KBM-7 (cell line): ENCODE measurements at regions not wholly inside any gene's neighbourhood (a gene's known extent, or its start where the extent isn't known, plus 50 kb on each side); places are given as distances from the start of the nearest gene placed in this dataset.
A peak's percentile ranks its signal among the peaks of the same experiment; 100 is the strongest.

Experiments
- DNase-seq: peaks from one replicate; pipeline ENCODE4 v3.0.0-alpha.2; 2015
- in situ Hi-C: fragments of 300-500 bp; cut with MboI; formaldehyde crosslinking; loops from 2 replicates; pipeline ENCODE4 v1.14.3; 2020; ENCODE audit warnings: low sequenced_read_pairs, low pct_unique_long_range_greater_than_20kb, mixed read lengths

DNA sequence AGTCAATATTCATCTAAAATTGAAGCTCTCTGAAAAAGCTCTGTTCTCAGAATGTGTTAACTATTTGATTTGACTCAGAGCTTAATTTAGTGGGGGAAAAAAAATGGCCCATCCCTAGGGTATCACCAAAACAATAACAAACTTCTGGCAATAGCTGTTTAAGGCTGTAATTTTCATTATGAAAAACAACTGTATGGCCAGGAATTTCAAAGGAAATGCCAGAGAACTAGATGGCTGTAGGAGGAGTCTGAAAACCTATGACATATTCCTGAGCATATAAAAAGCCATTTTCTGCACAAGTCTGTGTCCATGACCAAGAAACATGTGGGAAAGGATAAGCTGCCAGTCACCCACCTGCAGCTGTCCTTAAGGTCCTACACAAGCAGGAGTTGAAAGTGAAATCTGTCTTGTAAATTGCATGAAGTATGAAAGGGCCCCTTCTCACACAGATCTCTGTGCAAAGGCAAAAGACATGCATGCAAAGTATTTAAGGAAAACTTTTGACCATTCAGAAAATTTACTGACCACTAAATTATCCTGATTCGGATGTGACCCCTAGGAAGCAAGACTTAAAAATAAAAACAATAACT, 299.1 kb downstream of the BTG1 start:
- in situ Hi-C loops, result no loop called here
- no peak for DNase-seq

DNA sequence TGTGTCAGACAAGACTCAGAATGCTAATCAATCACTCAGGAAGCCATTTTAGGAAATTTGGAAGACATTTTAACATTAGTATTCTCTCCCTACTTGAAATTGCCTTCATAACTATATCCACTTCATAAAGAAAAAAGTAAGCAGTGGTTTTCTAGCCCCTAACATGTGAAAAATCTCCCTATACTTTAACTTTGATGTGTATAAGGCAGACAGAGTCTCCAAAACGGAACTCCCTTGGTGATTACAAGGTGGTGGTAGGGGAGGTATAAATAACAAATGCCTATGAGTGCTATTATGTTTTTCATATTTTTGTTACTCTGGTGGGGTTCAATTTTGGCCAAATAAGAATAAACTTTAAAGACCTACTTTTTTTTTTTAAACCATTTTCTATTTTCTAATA, 300.3 kb downstream of the BTG1 start:
- no peak for DNase-seq
- in situ Hi-C loops, result no loop called here

DNA sequence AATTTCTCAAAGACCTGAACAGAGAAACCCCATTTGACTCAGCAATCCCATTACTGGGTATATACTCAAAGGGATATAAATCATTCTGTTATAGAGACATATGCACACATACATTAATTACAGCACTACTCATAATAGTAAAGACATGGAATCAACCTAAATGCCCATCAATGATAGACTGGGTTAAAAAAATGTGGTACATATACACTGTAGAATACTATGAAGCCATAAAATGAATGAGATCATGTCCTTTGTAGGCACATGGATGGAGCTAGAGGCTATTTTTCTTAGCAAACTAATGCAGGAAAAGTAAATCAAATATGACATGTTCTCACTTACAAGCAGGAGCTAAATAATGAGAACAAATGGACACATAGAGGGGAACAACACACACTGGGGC, 303.8 kb downstream of the BTG1 start:
- no peak for DNase-seq
- in situ Hi-C loops, result no loop called here

DNA sequence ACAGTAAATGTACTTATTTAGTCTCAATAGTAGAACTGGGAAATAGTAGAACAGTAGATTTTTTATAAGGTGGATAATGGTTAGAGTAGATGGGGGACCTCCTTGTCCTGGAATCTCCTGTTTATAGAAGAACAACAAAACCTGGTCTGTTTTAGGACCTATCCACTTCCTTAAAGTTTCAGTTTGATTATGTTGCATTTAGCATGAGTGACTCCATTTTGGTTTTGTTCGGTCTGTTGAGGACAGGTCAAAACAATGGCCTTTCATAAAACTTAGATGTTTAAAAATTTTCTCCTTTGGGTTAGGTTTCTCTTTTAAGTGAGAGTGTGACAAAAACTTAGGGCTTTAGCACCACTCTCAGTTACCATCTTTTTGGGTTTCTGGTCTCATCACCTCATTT, 308.9 kb downstream of the BTG1 start:
- in situ Hi-C loops, result no loop called here
- no peak for DNase-seq

DNA sequence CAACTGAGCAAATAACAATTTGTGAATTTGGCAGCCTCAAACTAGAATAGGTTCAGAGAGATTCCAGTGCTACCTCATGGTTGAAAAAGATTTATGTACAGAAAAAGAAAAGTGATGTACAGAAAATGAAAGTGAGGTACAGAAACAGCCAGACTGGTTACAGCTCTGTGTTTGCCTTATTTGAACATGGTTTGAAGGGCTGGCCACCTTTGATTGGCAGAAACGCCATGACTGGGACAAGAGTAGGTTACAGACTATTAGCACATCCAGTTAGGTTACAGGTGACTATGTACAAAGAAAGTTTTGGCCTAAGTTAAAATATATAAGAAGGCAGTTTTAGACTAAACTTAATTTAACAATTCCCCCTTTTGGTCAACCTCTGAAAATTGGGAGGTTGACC, 309.4 kb downstream of the BTG1 start:
- in situ Hi-C loops, result no loop called here
- no peak for DNase-seq

DNA sequence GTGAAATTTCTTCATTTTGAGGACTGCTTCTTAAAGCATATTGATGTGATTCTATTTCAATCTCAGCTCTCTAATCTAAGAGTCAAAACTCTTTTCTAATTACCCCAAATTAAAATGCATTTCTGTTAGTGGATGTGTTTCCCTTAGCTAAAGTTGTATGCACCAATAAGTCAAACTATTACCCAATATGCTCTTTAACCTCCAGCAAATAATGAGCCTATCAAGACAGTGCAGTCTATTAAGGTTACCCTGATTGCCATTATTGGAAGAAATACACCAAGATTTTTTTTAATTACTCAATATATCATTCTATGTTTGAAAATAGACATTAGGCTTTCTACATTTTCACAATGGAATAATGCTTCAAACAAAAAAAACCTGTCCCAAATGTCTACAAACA, 310.0 kb downstream of the BTG1 start:
- in situ Hi-C loops, result no loop called here

DNA sequence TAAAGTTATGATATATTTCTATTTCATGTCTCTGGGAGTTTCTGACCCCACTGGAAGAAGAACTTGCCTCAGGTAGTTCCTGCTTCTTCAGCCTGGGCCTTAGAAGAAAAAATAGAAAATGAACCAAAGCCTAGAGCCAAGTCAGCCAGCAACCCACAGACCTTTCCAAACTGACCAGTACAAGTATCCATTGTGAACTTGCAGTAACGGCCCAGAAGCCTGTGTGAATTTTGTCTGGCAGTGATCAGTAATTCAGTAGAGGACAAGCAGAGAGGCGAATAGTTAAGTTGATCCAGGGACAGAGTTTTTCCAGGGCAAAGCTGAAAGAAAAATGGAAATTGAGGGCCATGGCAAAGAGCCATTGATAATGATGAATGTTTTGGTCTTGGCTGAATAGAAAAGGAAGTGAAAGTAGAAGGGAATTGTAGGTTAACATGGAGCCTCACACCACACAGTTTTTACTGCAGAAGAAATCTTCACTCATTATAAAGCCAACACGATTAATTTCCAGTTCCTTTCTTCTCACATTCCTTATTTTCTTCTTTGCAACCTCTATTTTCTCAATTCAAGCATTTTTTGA, 311.8 kb downstream of the BTG1 start:
- in situ Hi-C loops, result no loop called here
- DNase-seq, result no peak

More for the DNA sequence above, 310.0 kb downstream of the BTG1 start:
- no peak for DNase-seq

DNA sequence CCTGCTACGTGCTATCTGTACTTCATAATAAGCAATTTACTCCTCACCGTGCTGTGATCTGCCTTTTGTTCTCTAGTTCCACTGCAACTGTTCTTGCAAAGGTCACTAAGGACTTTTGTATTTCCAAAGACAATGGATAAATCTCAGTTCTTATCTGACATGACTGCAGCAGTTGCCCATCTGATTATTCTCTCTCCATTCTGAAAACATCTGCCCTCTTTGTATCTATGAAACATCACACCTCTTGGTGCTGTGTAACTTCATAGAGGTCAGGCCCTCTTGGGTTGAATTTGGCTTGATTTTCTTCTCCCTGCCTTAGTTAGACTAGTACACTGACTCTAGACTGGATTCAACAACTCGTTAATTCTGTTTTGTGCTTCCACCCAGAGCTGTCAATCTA, 319.6 kb downstream of the BTG1 start:
- in situ Hi-C loops, result no loop called here
- no peak for DNase-seq

DNA sequence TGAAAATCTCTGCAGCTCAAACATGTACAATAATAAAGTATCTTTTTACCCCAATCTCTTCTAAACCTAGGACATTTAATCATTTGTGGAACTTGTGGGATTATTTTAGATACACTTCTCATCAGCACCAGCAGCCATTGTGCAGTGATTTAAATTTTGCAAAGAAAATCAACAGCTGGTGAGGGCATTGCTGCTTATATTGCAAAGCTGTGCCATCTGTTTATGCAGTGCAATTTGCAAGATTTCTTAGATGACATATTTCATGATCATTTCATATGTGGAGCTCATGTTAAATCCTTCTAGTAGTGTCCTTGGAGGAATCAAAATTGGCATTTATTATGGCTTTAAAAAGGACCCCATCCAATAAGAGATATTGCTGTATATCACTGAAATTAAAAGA, 320.7 kb downstream of the BTG1 start:
- DNase-seq, result no peak
- in situ Hi-C loops, result loop anchor here (25.0 kb wide), 1 partner anchor 737 kb away; no protein-coding TSS in a partner anchor

DNA sequence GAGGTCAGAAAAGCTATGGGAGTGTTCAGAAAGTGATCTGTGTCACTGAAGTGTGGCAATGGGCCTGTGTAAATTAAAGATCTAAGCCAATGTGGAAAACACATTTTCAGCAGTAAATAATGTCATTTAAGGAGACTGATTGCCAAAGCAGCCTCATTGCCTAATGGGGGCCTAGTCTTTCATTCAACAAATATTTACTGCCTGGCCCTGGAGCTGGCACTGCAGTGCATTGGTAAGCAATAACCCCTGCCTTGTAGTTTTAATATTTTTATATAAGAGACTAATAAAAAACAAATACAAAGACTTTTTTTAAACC, 326.6 kb downstream of the BTG1 start:
- in situ Hi-C loops, result loop anchor here (25.0 kb wide), 1 partner anchor 743 kb away; no protein-coding TSS in a partner anchor
- no peak for DNase-seq

DNA sequence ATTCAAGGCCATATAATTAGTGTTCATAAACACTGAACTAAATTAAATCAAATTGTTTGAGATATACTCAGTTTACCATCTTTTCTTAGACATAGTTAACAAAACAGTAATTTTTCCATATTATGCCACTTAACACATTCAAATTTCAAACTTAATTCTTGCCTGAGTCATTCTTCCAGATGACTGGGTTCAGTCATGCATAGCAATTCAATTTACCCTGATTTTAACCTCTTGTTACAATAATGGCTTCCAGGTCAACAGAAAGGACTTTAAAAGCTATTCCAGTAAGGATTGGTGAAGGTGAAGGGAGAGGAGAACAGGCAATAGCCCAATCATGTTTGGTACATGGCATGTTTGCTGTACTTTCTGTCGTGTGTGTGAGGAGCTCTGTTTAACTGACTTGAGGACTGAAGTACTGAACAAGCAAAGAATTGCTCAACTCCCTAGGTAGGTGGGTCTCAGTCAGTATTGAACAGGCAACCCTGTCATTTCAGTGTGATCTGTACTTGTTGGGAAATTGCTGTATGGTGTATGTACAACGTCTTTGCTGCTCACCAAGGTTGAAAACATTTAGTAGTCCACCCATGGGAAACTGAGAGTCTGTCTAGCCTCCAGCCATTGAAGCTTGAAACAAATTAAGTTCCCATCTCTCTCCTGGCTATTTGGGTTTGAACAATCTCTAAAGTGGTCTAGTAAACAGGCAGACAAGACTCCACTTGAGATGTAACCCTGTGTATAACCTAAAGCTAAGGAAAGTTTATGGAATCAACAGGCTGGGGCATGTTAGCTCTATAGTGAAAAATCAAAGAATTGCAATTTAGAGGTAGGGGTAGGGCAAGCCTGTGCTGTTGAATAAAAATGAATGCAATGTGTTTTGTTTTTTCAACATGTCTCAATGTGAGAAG, 327.2 kb downstream of the BTG1 start:
- in situ Hi-C loops, result loop anchor here (25.0 kb wide), 1 partner anchor 744 kb away; no protein-coding TSS in a partner anchor
- DNase-seq, result no peak

DNA sequence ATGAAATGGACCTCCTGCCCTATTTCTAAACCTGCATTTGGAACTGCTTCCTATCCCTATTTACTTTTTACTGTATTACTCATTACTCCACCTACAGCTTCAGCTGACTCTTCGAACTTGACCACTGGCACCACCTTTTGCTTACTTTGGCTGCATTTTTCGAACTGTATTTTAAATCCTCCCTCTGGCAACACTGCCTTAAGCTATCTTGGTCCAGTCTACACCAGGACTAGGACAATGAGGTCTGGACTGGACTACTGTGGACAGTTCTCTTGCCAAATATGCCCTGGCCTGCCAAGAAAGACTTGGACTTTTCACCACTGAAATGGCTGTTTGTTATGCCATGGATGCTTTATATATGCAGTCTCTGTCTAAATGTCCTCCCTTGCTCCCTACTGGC, 328.1 kb downstream of the BTG1 start:
- DNase-seq, result no peak
- in situ Hi-C loops, result loop anchor here (25.0 kb wide), 1 partner anchor 745 kb away; no protein-coding TSS in a partner anchor

DNA sequence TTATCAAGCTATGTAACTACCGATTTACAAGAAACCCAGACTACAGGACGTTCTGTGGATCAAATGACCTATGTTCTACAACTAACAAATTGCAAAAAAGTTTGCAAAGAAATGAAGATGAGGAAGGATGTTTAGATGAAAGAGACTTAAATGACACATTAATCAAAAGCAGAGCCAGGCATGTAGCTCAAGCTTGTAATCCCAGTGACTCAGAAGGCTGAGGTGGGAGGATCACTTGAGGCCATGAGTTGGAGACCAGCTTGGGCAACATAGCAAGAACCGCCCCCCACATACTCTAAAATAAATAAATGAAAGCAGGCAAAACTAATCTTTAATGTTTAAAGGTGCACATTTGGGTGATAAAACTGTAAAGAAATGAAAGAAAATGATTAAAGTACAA, 331.9 kb downstream of the BTG1 start:
- DNase-seq, result no peak
- in situ Hi-C loops, result loop anchor here (25.0 kb wide), 1 partner anchor 749 kb away; no protein-coding TSS in a partner anchor

DNA sequence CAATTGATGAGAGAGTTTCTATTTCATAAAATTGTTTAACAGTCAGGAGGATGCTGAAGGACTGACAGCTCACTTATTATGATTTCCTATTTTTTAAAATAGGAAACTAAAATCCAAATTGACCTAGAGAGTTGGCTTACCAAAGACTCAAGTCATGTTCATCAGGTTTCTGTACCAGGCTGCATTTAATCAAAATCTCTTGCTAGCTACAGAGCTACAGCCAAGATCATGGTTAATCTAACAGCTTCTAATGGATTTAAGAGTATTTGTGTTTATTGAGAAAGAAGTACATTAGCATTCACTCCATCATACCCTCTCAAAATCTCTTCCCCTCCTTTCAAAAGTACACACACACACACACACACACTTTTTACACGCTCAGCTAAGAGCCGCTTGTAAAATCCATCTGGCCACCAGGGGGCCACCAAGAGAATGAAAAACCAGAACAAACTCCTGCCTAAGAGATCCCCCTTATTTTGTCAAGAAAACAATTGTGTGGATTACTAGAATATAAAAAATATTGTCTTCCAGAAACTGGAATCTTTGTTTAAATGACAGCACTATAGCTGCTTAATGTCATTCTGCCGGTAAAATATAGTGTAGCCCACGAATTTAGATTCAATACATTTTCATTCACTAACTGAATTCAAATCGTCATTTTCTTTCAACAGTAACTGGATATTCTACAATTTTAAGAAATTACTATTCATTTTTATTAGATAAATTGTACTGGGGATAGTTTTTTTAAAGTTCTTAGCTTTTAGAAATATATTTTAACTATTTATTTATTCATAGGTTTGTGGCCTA, 334.0 kb downstream of the BTG1 start:
- peak; percentile 70 for DNase-seq
- in situ Hi-C loops, result loop anchor here (25.0 kb wide), 1 partner anchor 751 kb away; no protein-coding TSS in a partner anchor

DNA sequence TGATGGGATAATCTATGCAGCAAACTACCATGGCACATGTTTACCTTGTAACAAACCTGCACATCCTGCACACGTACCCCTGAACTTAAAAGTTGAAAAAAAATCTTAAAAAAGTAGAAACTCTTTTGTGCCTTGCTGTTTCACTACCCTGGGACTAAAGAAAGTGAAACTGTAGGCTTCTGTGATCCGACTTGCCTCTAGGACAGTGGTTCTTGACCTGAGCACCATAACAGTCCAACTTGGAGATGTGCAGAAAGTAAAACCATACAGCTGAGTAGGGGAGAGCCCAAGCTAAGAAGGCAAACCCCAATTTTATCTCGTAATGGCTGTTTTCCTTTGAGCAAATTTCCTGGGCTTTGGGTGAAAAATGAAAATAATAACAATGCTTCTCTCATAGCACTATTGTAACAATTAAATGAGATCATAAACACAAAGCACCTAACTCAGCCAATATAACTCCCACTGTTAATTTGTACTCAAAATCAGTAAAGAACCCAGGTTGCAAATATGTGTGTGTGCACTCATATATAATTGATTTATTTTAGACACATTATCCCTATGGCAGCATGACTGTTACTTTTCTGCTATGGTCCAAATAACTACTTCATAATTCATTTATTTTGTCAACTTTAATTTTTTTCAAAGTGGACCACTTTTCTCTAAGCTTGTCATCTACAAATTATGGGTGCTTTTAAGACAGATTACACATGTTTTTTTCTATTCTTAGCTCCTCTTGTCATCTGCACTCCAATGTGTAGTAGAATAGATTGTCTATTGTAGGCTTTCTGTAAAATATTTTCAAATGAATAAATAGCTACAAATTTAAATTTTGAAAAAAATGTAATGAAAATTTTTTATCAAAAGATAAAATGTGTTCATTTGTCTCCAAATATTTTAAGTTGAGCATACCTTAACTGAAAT, 334.9 kb downstream of the BTG1 start:
- in situ Hi-C loops, result loop anchor here (25.0 kb wide), 1 partner anchor 752 kb away; no protein-coding TSS in a partner anchor
- DNase-seq, result no peak

DNA sequence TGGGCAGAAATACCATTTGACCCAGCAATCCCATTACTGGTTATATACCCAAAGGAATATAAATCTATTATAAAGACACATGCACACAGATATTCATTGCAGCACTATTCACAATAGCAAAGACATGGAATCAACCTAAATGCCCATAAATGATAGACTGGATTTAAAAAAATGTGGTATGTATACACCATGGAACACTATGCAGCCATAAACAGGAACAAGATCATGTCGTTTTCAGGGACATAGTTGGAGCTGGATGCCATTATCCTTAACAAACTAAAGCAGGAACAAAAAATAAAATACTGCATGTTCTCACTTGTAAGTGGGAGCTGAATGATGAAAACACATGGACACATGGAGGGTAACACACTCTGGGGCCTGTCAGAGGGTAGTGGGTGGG, 335.6 kb downstream of the BTG1 start:
- in situ Hi-C loops, result loop anchor here (25.0 kb wide), 1 partner anchor 752 kb away; no protein-coding TSS in a partner anchor

DNA sequence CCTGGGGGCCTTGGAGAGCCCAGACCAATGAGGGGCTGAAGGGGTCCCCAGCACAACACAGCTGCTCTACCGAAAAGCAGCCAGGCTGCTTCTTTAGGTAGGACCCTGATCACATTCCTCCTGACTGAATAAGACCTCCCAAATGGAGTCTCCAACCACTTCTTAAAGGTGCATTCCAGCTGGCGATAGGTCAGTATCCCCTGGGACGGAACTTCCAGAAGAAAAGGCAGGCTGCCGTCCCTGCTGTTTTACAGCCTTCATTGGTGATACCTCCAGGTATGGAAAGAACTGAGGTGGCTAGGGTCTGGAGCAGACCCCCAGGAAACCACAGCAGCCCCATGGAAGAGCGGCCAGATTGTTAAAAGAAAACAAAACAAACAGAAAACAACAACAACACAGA, 340.6 kb downstream of the BTG1 start:
- in situ Hi-C loops, result loop anchor here (25.0 kb wide), 1 partner anchor 757 kb away; no protein-coding TSS in a partner anchor
- no peak for DNase-seq

More for the DNA sequence above, 335.6 kb downstream of the BTG1 start:
- no peak for DNase-seq

DNA sequence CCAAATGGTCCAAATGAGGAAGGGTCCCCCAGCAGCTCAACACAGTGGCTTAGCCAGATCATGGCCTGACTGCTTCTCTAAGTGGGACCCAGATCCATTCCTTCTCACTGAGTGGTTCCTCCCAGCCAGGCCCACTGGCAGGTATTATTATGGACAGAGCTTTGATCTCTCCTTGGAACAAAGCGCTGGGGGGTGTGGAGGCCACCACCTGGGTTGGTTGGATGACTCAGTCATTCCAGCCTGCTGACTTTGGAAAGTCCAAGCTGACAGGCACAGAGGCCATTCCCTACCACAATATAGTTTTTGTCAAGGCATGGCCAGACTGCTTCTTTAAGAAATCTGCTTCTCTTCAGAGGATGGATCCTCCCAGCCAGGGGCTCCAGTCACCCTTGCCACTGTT, 341.1 kb downstream of the BTG1 start:
- no peak for DNase-seq
- in situ Hi-C loops, result loop anchor here (25.0 kb wide), 1 partner anchor 758 kb away; no protein-coding TSS in a partner anchor
